ENCODE measurements at regions not wholly inside any gene's neighbourhood (a gene's known extent, or its start where the extent isn't known, plus 50 kb on each side); places are given as distances from the start of the nearest gene placed in this dataset.
"Not testable (repeated sequence)": the region's sequence is repeated elsewhere in the genome, so short reads cannot be mapped to it uniquely, and the experiment has no call there.

GRCh38 chr14:85010186-85010585 lies 519.8 kb upstream of the FLRT2 start:
- no peak for DNase-seq (ENCODE audit: low spot score)

DNA sequence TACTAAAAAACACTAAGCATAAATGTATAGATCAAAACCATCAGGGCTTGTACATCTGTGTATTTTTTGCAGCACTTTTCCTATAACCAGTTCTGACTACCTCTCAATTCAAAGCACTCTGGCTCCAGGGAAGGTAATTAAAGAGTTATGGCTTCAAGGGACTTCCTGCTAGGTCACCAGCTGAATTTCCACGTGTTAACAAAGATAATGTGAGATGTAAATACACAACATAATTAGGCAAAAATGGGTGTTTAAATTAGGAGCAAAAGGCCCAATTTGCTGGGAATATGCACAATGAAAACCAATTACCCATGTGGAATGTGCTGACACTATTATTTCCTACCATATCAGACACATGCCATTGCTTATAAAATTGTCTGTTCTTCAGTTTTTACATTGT lies 513.4 kb upstream of the FLRT2 start:
- DNase-seq (ENCODE audit: low spot score): no peak

DNA sequence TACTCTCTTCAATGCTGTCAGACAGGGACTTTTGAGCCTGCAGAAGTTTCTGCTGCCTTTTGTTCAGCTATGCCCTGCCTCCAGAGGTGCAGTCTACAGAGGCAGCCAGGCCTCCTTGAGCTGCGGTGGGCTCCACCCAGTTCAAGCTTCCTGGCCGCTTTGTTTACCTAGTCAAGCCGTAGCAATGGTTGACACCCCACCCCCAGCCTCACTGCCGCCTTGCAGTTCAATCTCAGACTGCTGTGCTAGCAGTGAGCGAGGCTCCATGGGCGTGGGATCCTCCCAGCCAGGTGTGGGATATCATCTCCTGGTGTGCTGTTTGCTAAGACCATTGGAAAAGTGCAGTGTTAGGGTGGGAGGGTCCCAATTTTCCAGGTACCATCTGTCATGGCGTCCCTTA lies 506.1 kb upstream of the FLRT2 start:
- DNase-seq (ENCODE audit: low spot score): not testable (repeated sequence)

DNA sequence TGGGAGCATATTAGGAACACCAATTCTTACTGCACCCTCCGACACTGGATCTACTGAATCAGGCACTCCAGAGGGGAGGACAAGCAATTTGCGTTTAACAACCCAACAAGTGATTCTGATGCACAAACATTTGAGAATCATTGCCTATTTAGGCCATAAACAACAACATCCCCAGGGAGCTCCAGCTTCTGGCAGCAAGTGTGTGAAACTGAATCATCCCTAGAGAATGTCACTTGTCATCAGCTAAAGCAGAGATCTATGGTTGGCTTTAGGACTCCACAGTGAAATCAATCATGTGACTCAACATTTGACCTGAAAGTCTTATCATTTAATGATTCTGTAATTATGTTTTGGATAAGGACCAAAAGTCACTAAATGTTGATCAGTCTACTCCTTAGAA lies 505.0 kb upstream of the FLRT2 start:
- no peak for DNase-seq (ENCODE audit: low spot score)

GRCh38 chr14:85027681-85028370 lies 502.1 kb upstream of the FLRT2 start:
- no peak for DNase-seq (ENCODE audit: low spot score)

DNA sequence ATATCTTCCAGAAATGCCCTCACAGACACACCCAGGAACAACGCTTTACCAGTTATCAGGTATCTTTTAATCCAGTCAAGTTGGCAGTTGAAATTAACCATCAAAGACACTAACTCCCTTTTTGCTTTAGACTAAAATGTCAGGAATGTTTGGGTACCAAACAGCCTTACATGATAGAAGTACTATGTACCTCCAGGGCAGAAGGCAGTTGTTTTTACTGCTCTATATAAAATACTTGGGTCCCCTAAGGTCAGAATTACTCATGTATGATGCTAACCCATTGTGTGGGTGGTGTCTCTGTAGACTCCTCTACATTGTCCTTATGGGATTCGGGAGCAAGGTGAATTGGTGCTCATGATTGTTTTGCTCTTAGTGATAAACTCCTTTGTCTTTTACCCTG lies 492.5 kb upstream of the FLRT2 start:
- DNase-seq (ENCODE audit: low spot score): no peak

- peak; percentile 4 for DNase-seq (ENCODE audit: low spot score)
Observed at GRCh38 chr14:85038526-85039352, 491.2 kb upstream of the FLRT2 start.

DNA sequence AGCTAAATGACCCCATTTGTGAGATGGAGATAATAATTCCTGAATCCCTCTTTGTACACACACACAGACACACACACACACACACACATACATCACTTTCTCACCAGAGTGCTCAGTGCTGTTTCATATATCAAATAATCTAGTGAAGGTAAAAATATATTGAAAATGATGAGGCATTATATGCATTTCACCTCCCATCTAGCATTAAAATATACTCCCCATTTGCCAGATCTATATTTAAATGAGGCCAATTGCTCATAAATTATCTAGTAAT lies 490.7 kb upstream of the FLRT2 start:
- DNase-seq (ENCODE audit: low spot score): no peak

- DNase-seq (ENCODE audit: low spot score): no peak
Observed at GRCh38 chr14:85040046-85040685, 489.8 kb upstream of the FLRT2 start.

- DNase-seq (ENCODE audit: low spot score): no peak
Observed at GRCh38 chr14:85041618-85042017, 488.3 kb upstream of the FLRT2 start.

- no peak for DNase-seq (ENCODE audit: low spot score)
Observed at GRCh38 chr14:85042301-85042700, 487.6 kb upstream of the FLRT2 start.

DNA sequence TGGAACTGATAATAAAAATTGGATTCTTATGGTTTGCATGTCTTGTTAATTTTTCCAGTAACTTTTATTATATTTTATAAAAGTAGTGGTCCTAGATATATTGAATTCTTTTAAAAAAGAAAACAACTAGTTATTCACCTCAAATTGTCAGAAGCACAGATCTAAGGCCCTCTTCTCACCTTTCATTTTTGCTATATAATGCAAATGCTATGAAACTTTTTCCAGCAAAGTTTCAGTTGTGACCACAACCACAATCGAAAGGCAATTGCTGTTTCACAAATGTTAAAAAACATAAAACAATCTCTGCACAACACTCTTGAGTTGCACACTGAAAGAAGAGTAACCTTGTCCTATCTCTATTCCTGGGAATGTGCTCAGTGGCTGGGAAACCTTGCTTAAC lies 479.8 kb upstream of the FLRT2 start:
- no peak for DNase-seq (ENCODE audit: low spot score)

DNA sequence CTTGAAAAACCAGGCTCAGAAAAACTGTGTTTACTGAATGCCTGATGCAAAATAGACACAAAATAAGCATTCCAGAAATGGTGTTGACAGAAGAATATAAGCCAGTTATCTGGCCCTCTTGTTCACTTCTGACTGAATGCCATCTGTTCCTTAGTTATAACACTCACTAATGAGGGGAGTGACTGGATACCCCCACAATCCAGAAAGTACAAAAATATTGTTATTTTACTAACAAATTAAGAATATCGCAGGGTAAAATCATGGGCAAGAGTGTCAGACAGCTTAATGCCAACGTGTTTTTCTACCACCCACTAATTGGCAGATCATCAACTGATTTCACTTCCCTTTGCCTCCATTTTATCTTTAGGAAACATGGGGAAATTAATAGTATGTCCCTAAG lies 477.3 kb upstream of the FLRT2 start:
- no peak for DNase-seq (ENCODE audit: low spot score)

DNA sequence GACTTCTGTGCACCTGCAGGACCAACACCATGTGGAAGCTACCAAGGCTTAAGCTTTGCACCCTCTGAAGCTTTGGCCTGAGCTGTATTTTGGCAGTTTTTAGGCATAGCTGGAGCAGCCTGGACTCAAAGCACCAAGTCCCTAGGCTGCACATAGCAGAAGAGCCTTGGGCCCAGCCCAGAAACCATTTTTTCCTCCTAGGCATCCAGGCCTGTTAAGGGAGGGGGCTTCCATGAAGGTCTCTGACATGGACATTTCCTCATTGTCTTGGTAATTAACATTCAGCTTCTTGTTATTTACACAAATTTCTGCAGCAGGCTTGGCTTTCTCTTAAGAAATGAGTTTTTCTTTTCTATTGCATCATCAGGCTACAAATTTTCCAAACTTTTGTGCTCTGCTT lies 475.8 kb upstream of the FLRT2 start:
- DNase-seq (ENCODE audit: low spot score): no peak

DNA sequence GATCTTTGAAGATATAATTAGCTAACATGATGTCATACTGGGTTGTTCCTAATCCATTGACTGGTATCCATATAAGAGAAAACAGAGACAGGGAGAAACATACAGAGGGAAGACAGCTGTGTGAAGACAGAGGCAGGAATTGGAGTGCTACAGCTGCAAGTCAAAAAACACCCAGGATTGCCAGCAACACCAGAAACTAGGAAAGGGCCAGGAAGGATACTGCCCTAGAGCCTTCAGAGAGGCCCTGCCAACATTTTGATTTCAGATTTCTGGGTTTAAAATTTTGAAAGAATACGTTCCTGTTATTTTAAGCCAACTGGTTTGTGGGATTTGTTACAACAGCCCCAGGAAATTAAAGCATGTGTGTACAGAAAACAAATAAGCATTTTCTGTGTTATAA lies 473.7 kb upstream of the FLRT2 start:
- no peak for DNase-seq (ENCODE audit: low spot score)

GRCh38 chr14:85057221-85057620 lies 472.7 kb upstream of the FLRT2 start:
- DNase-seq (ENCODE audit: low spot score): no peak

GRCh38 chr14:85058150-85058549 lies 471.8 kb upstream of the FLRT2 start:
- no peak for DNase-seq (ENCODE audit: low spot score)

DNA sequence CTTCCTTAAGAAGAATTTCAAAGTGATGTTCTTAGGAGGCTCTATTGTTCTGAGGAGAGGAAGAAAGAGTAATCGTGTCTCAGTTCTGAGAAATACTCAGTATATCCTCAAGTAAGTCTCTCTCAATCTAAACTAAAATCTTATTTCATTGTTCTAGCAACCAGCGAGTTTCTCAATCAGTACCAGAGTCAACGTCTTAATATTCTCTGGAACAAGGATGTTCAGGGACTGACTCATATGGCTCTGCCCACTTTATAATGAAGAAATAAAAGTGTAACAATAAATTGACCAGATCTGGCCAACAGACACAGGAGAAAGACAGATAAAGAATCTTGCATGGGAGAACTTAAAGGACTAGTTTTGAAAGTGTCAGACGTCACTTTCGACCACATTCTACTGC lies 469.8 kb upstream of the FLRT2 start:
- no peak for DNase-seq (ENCODE audit: low spot score)

DNA sequence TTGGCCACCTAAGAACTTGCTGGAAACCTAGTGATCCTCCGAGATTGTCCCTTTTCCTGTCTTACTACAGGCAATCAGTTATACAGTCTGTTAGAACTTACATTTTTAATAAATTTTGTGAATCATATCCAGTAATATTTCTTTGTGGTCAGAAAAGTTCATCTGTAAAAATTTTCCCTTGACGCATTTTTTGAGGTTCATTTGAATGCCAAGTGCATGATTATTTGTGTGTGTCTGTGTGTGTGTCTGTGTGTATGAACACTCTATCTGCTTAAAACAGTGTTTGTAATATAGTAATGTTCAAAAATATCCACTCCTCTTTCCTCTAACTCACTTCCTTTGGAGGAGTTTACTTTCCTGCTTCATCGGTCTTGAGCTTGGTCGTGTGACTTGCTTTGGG lies 468.7 kb upstream of the FLRT2 start:
- DNase-seq (ENCODE audit: low spot score): no peak

DNA sequence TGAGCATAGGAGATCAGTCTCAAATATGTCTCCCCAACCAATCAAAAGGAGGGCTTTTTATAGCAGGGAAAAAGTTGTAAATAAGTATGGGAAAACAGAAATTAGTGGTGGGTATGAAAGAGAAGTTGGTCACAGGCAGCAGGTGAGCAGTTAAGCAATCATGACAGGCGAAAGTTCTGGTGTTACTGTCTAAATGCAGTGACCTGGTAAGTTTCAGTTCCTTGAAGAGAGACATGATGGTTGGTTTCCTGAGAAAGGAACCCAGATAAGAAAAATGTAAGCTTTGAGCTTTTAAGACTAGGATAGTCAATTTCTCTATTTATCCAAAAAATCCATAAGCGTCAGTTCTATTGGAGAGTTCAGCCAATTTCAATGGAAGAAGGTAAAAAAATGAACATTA lies 466.2 kb upstream of the FLRT2 start:
- DNase-seq (ENCODE audit: low spot score): no peak

DNA sequence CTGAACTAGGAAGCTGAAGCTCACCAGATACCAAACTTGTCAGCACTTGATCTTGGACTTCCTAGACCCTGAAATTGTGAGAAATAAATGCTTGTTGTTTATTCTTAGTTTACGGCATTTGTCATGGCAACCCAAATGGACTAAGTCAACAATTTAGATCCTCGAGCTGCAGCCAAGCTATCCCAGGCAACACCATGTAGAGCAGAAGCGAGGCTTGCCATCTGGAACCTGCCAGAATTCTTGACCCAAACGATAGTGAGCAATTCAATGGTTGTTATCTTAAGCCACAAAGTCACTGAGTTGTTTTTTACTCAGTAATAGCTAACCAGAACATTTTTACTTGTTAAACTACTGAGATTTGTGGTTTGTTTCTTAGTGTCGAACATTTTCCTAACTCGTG lies 458.5 kb upstream of the FLRT2 start:
- DNase-seq (ENCODE audit: low spot score): no peak

- no peak for DNase-seq (ENCODE audit: low spot score)
Observed at GRCh38 chr14:85074955-85075354, 455.0 kb upstream of the FLRT2 start.

GRCh38 chr14:85075694-85076476 lies 454.1 kb upstream of the FLRT2 start:
- DNase-seq (ENCODE audit: low spot score): no peak

Data from Ammon's horn (tissue), 1 donor.